RWPE2 (cell line): ENCODE measurements at regions not wholly inside any gene's neighbourhood (a gene's known extent, or its start where the extent isn't known, plus 50 kb on each side); places are given as distances from the start of the nearest gene placed in this dataset.

Experiments
- ATAC-seq: fragments of 200-7000 bp; cut with Tn5 transposase; 3 replicates; pipeline ENCODE4 v1.9.1; 2021; ENCODE audit warnings: low read depth
- DNase-seq: peaks from one replicate; pipeline ENCODE4 v3.0.0-alpha.2; 2020; ENCODE audit warnings: low spot score
- H3K27ac ChIP-seq: fragments of 450-650 bp; 2 replicates; pipeline ENCODE4 v1.5.1; 2017; ENCODE audit warnings: mild to moderate bottlenecking; ENCODE audit not compliant: poor library complexity, severe bottlenecking
- H3K27me3 ChIP-seq: fragments of 250-450 bp; sonication (Bioruptor Pico); 2 replicates; pipeline ENCODE4 v1.5.1; 2021; ENCODE audit warnings: mild to moderate bottlenecking, moderate library complexity; ENCODE audit not compliant: insufficient read depth, poor library complexity, severe bottlenecking
- H3K36me3 ChIP-seq: fragments of 250-450 bp; sonication (Bioruptor Pico); 2 replicates; pipeline ENCODE4 v1.5.1; 2020; ENCODE audit warnings: low read depth, mild to moderate bottlenecking, moderate library complexity
- H3K4me1 ChIP-seq: fragments of 250-450 bp; sonication (Bioruptor Pico); 2 replicates; pipeline ENCODE4 v1.5.1; 2021; ENCODE audit warnings: mild to moderate bottlenecking, moderate library complexity; ENCODE audit not compliant: insufficient read depth, poor library complexity, severe bottlenecking
- H3K4me3 ChIP-seq: fragments of 250-450 bp; sonication (Bioruptor Pico); 2 replicates; pipeline ENCODE4 v1.5.1; 2021; ENCODE audit warnings: mild to moderate bottlenecking, moderate library complexity; ENCODE audit not compliant: severe bottlenecking
- H3K9me3 ChIP-seq: fragments of 250-450 bp; sonication (Bioruptor Pico); 2 replicates; pipeline ENCODE4 v1.5.1; 2021; ENCODE audit warnings: mild to moderate bottlenecking, moderate library complexity; ENCODE audit not compliant: severe bottlenecking
- TF ChIP-seq, protein P1 (sequence below): fragments of 450-650 bp; IDR thresholded peaks from one replicate; pipeline ENCODE4 v1.5.1; 2017; ENCODE audit warnings: mild to moderate bottlenecking, moderate library complexity; ENCODE audit not compliant: poor library complexity, severe bottlenecking

DNA sequence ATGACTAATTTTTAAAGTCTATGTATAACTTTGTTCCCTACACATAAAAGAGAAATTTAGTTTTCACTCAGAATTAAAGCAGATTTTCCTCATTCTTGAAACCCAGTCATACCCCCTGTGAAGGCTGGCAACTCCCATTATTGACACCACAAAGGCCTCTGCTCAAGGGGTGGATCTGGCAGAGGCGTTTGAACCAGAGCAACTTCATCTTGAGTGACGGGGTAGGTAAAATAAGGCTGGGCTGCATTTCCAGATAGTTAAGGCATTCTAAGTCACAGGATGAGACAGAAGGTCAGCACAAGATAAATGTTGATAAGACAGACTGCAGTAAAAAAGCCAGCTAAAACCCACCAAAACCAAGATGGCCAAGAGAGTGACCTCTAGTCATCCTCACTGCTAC, 177.2 kb upstream of the OR13F1 start:
- ATAC-seq = no peak

DNA sequence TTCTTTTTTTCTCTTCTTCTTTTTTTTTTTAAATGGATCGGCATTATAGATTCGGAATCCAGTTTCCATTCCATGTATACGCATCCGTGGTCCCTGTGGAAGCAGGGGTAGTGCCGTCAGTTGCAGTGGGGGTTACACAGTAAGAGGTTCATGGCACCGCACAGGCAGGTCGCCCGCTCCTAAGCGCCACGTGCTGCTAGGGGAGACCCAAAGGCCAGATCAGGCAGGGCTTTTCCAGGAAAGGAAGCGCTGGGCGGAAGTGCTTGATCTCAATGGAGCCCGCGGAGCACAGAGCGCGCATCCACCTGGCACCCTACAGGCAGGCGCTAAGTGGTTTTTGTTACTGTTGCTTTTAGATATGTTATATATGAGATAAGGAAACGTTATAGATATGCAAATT, 174.8 kb upstream of the OR13F1 start:
- TF ChIP-seq, protein P1, sequence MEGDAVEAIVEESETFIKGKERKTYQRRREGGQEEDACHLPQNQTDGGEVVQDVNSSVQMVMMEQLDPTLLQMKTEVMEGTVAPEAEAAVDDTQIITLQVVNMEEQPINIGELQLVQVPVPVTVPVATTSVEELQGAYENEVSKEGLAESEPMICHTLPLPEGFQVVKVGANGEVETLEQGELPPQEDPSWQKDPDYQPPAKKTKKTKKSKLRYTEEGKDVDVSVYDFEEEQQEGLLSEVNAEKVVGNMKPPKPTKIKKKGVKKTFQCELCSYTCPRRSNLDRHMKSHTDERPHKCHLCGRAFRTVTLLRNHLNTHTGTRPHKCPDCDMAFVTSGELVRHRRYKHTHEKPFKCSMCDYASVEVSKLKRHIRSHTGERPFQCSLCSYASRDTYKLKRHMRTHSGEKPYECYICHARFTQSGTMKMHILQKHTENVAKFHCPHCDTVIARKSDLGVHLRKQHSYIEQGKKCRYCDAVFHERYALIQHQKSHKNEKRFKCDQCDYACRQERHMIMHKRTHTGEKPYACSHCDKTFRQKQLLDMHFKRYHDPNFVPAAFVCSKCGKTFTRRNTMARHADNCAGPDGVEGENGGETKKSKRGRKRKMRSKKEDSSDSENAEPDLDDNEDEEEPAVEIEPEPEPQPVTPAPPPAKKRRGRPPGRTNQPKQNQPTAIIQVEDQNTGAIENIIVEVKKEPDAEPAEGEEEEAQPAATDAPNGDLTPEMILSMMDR = no peak
- Histone ChIP-seq H3K27me3 (no peaks in the 10 kb centered on the region), H3K4me3 (no peak overlapping the region), H3K9me3 (no peaks in the 10 kb centered on the region), H3K36me3 (no peaks in the 10 kb centered on the region), H3K4me1 (no peaks in the 10 kb centered on the region), H3K27ac (no peak overlapping the region)
- no peak for ATAC-seq
- DNase-seq = no peak

More for the DNA sequence above, 177.2 kb upstream of the OR13F1 start:
- no peaks in the 10 kb centered on the region for H3K4me1 ChIP-seq
- no peak overlapping the region for H3K4me3 ChIP-seq
- DNase-seq = no peak
- H3K36me3 ChIP-seq = no peaks in the 10 kb centered on the region
- no peaks in the 10 kb centered on the region for H3K27me3 ChIP-seq
- no peak overlapping the region for H3K27ac ChIP-seq
- TF ChIP-seq, protein P1 = no peak
- no peaks in the 10 kb centered on the region for H3K9me3 ChIP-seq

DNA sequence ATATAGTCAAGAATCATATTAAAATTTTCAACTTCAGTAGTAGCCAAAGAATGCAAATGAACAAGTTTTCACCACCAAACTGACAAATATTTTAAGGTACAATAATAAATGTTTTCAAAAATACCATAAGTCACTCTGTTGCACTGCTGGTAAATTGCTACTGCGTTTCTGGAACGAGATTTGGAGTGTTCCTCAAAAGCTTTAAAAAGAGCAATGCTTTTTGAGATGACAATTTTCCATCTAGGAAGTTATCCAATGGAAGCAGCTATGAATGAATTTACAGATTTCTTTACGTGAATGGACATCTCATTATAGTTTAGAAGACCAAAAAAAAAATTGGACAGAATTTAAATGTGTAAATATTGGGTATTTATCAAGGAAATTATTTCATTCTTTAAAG, 173.2 kb upstream of the OR13F1 start:
- TF ChIP-seq, protein P1 = no peak
- H3K36me3 ChIP-seq = no peaks in the 10 kb centered on the region
- DNase-seq (no peak), ATAC-seq (no peak)
- H3K27me3 ChIP-seq = no peaks in the 10 kb centered on the region
- no peak overlapping the region for H3K4me3 ChIP-seq
- no peaks in the 10 kb centered on the region for H3K4me1 ChIP-seq
- H3K9me3 ChIP-seq = no peaks in the 10 kb centered on the region
- no peak overlapping the region for H3K27ac ChIP-seq

DNA sequence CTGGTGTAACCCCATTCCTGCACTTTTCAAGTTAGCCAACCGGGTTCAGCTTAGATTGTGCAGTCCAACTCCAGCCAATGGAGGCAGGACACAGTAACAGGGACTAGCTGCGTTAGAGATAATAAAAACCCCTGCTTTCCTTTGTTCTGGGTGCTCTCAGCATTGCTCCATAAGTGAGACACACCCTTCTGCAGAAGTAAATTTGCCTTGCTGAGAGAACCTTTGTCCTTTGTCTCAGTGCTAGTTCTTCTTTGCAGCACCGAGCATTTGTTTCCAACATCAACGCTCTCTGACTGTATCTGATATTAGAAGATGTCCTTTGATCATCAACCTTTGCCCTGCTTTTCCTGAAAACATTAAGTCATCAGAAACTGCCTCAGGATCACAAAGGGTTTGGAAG, 169.5 kb upstream of the OR13F1 start:
- Histone ChIP-seq H3K4me1 (no peaks in the 10 kb centered on the region), H3K4me3 (no peak overlapping the region), H3K9me3 (no peaks in the 10 kb centered on the region), H3K27ac (no peak overlapping the region), H3K36me3 (no peaks in the 10 kb centered on the region), H3K27me3 (no peaks in the 10 kb centered on the region)
- TF ChIP-seq, protein P1 = no peak
- DNase-seq (no peak), ATAC-seq (no peak)

DNA sequence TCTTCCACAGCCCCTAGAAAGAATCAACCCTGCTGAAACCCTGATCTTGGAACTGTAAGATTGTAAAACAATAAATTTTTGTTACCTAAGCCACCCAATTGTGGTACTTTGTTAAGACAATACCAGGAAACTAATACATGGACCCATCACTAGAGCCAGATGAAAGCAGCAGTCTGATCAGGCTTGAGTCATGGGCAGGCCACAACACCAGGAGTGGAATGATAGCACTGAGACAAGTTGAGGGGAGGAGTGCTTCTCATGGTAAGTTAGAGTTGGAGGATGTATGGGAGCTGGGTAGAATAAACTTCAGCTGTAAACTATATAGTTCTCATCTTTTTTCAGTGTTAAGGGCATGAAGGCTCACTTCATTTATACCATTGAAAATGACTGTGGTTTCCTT, 164.4 kb upstream of the OR13F1 start:
- ATAC-seq (no peak), DNase-seq (no peak)
- Histone ChIP-seq H3K36me3 (no peaks in the 10 kb centered on the region), H3K27ac (no peak overlapping the region), H3K27me3 (no peaks in the 10 kb centered on the region), H3K4me1 (no peaks in the 10 kb centered on the region), H3K9me3 (no peaks in the 10 kb centered on the region), H3K4me3 (no peak overlapping the region)
- TF ChIP-seq, protein P1 = no peak
